ENCODE measurements at regions not wholly inside any gene's neighbourhood (a gene's known extent, or its start where the extent isn't known, plus 50 kb on each side); places are given as distances from the start of the nearest gene placed in this dataset.

DNA sequence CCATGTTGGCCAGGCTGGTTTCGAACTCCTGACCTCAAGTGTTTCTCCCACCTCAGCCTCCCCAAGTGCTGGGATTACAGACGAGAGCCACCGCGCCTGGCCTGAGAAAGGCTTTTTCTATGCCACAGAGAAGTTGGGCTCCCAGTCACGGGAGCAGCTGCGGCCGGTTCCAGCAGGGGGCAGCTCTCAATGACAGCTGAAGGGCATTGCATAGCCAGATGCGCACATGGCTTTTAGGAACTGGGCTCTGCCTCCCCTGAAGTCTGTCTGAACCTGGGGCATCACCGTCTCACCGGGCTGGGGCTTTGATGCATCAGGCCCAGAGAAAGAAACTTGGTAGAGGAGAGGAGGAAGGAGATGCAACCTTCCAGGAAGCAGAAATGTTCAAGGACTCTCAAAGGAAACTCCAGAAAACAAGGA, 84.2 kb upstream of the LAPTM4A start:
- peak; percentile 89 for DNase-seq
- Histone ChIP-seq H3K27me3 (ENCODE audit: insufficient read depth) (no peaks in the 10 kb centered on the region), H4K20me1 (ENCODE audit: insufficient read depth) (no peaks in the 10 kb centered on the region), H3K79me2 (ENCODE audit: insufficient read depth) (no peaks in the 10 kb centered on the region), H3K27ac (ENCODE audit: low read depth in 2 of 2, low read length in 1 of 2) (no peak overlapping the region), H3F3A (replicated peaks; ENCODE audit: insufficient read depth) (no peaks in the 10 kb centered on the region), H3K4me3 (ENCODE audit: low read depth in 2 of 2, low read length in 1 of 2) (no peak overlapping the region; a peak in 1 of 4 replicates), H3K36me3 (replicated peaks in 1 of 2; ENCODE audit: control insufficient read depth in 1 of 2, insufficient read depth in 2 of 2, low read length in 1 of 2) (no peaks in the 10 kb centered on the region), H3K9ac (no peak overlapping the region), H2AFZ (ENCODE audit: low read depth) (no peak overlapping the region), H3K4me1 (ENCODE audit: control insufficient read depth in 1 of 2, insufficient read depth in 2 of 2, low read depth in 1 of 2, low read length in 1 of 2) (peaks cover 0 to 34% of the 10 kb centered on the region in 2 experiments; a peak in 1 of 4 replicates), H3K4me2 (no peak overlapping the region), H3K9me3 (no peaks in the 10 kb centered on the region), H3K9me2 (no peaks in the 10 kb centered on the region)
- WGBS (ENCODE audit: low lambda C conversion rate), result 16% methylated on average over 10 of the region's 10 CpGs
- ChIA-PET POLR2A (interaction anchor here (1.4 to 2.2 kb wide), 2 partner anchors 87 to 90 kb away, joined by 4 to 12 read pairs; no protein-coding TSS in a partner anchor), CTCF (interaction anchor here (0.9 to 15.0 kb wide), 38 partner anchors 9 to 507 kb away, joined by 3 to 215 read pairs (median 5); partner anchors contain the start of gene SDC1)
- TF ChIP-seq, protein P1, sequence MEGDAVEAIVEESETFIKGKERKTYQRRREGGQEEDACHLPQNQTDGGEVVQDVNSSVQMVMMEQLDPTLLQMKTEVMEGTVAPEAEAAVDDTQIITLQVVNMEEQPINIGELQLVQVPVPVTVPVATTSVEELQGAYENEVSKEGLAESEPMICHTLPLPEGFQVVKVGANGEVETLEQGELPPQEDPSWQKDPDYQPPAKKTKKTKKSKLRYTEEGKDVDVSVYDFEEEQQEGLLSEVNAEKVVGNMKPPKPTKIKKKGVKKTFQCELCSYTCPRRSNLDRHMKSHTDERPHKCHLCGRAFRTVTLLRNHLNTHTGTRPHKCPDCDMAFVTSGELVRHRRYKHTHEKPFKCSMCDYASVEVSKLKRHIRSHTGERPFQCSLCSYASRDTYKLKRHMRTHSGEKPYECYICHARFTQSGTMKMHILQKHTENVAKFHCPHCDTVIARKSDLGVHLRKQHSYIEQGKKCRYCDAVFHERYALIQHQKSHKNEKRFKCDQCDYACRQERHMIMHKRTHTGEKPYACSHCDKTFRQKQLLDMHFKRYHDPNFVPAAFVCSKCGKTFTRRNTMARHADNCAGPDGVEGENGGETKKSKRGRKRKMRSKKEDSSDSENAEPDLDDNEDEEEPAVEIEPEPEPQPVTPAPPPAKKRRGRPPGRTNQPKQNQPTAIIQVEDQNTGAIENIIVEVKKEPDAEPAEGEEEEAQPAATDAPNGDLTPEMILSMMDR (IDR thresholded peaks at IDR 0.05), result peak; percentile 98
- TF ChIP-seq RCOR1 (IDR thresholded peaks at IDR 0.05; ENCODE audit: low read length) (peak; percentile 43; the same call in 1 of the 2 replicates), MXI1 (IDR thresholded peaks at IDR 0.05; ENCODE audit: low read depth, low read length) (peak; percentile 97), RAD21 (IDR thresholded peaks at IDR 0.05; ENCODE audit: low read length) (peak; percentile 84), JUND (IDR thresholded peaks at IDR 0.05) (no peak), TEAD4 (IDR thresholded peaks at IDR 0.05; ENCODE audit: borderline replicate concordance, insufficient read depth) (no peak), MEF2A (IDR thresholded peaks at IDR 0.05; ENCODE audit: borderline replicate concordance, low read depth) (no peak), SIN3A (IDR thresholded peaks at IDR 0.05; ENCODE audit: borderline replicate concordance, low read depth, low read length) (peak; percentile 75; the same call in 1 of the 2 replicates), SMC3 (IDR thresholded peaks at IDR 0.05; ENCODE audit: low read depth, low read length) (peak; percentile 97), FOXJ3 (CRISPR knock-in tag; IDR thresholded peaks at IDR 0.05) (peak; percentile 19; the same call in 1 of the 2 replicates), EZH2phosphoT487 (IDR thresholded peaks at IDR 0.05; ENCODE audit: borderline replicate concordance, low read depth) (no peak), CHD2 (IDR thresholded peaks at IDR 0.05; ENCODE audit: low read length, partially characterized antibody) (peak; percentile 57), TCF12 (IDR thresholded peaks at IDR 0.05) (peak; percentile 61)
- TF ChIP-seq, protein P2, sequence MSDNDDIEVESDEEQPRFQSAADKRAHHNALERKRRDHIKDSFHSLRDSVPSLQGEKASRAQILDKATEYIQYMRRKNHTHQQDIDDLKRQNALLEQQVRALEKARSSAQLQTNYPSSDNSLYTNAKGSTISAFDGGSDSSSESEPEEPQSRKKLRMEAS (IDR thresholded peaks at IDR 0.05; ENCODE audit: low read depth), result peak; percentile 87

DNA sequence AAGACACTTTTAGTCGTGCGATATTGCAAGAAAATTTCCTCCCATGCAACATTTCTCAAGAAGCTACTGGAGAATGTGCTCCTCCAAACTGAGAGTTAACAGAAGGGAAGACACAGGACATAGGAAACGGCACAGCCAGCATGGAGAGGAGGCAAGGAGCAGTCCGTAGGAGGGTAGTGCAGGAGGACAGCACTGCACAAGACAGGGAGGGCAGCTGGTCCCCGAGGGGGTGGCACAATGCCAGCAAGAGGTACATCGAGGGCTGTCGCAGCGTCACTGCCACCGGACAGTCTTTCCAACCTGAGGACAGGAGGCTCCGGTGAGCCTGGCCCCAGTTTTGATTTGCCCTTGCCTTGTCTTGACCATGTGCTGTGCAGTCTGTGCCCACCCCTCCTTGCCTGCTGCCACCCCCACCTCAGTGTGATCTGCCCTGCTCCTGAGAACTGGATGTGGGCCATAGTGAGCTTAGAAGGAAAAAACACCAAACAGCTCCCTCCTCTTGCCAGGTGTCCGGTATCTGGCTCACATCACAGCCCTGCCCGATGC, 81.6 kb upstream of the LAPTM4A start:
- H3K4me1 ChIP-seq (ENCODE audit: control insufficient read depth in 1 of 2, insufficient read depth in 2 of 2, low read depth in 1 of 2, low read length in 1 of 2), result peaks cover 0 to 21% of the 10 kb centered on the region in 2 experiments; a peak in 1 of 4 replicates
- H4K20me1 ChIP-seq (ENCODE audit: insufficient read depth), result no peaks in the 10 kb centered on the region
- TF ChIP-seq ELF1 (IDR thresholded peaks at IDR 0.05), result no peak
- TF ChIP-seq, protein P3, sequence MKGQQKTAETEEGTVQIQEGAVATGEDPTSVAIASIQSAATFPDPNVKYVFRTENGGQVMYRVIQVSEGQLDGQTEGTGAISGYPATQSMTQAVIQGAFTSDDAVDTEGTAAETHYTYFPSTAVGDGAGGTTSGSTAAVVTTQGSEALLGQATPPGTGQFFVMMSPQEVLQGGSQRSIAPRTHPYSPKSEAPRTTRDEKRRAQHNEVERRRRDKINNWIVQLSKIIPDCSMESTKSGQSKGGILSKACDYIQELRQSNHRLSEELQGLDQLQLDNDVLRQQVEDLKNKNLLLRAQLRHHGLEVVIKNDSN (IDR thresholded peaks at IDR 0.05; ENCODE audit: borderline replicate concordance, low read depth), result no peak
- TF ChIP-seq MXI1 (IDR thresholded peaks at IDR 0.05; ENCODE audit: low read depth, low read length), result no peak
- TF ChIP-seq TEAD4 (IDR thresholded peaks at IDR 0.05; ENCODE audit: borderline replicate concordance, insufficient read depth), result no peak
- no peak for TF ChIP-seq FOXJ3 (CRISPR knock-in tag; IDR thresholded peaks at IDR 0.05)
- TF ChIP-seq RCOR1 (IDR thresholded peaks at IDR 0.05; ENCODE audit: low read length), result no peak
- TF ChIP-seq FOXM1 (IDR thresholded peaks at IDR 0.05; ENCODE audit: low read depth), result no peak
- no peak for TF ChIP-seq MEF2A (IDR thresholded peaks at IDR 0.05; ENCODE audit: borderline replicate concordance, low read depth)
- no peak for TF ChIP-seq JUND (IDR thresholded peaks at IDR 0.05)
- TF ChIP-seq RXRA (IDR thresholded peaks at IDR 0.05; ENCODE audit: borderline replicate concordance, low read depth), result no peak
- no peak for TF ChIP-seq TCF12 (IDR thresholded peaks at IDR 0.05)
- no peak for TF ChIP-seq SIN3A (IDR thresholded peaks at IDR 0.05; ENCODE audit: borderline replicate concordance, low read depth, low read length)
- TF ChIP-seq, protein P4, sequence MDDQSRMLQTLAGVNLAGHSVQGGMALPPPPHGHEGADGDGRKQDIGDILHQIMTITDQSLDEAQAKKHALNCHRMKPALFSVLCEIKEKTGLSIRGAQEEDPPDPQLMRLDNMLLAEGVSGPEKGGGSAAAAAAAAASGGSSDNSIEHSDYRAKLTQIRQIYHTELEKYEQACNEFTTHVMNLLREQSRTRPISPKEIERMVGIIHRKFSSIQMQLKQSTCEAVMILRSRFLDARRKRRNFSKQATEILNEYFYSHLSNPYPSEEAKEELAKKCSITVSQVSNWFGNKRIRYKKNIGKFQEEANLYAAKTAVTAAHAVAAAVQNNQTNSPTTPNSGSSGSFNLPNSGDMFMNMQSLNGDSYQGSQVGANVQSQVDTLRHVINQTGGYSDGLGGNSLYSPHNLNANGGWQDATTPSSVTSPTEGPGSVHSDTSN (IDR thresholded peaks at IDR 0.05), result no peak
- TF ChIP-seq FOSL2 (IDR thresholded peaks at IDR 0.05; ENCODE audit: borderline replicate concordance, low read depth), result no peak
- no peak for TF ChIP-seq NFIC (IDR thresholded peaks at IDR 0.05; ENCODE audit: borderline replicate concordance)
- TF ChIP-seq CHD2 (IDR thresholded peaks at IDR 0.05; ENCODE audit: low read length, partially characterized antibody), result no peak
- TF ChIP-seq RAD21 (IDR thresholded peaks at IDR 0.05; ENCODE audit: low read length), result no peak

More for the DNA sequence above, 81.6 kb upstream of the LAPTM4A start:
- Histone ChIP-seq H3K36me3 (replicated peaks in 1 of 2; ENCODE audit: control insufficient read depth in 1 of 2, insufficient read depth in 2 of 2, low read length in 1 of 2) (no peaks in the 10 kb centered on the region), H3K27ac (ENCODE audit: low read depth in 2 of 2, low read length in 1 of 2) (no peak overlapping the region), H2AFZ (ENCODE audit: low read depth) (no peak overlapping the region), H3F3A (replicated peaks; ENCODE audit: insufficient read depth) (no peaks in the 10 kb centered on the region), H3K9me2 (no peaks in the 10 kb centered on the region), H3K27me3 (ENCODE audit: insufficient read depth) (no peaks in the 10 kb centered on the region), H3K79me2 (ENCODE audit: insufficient read depth) (no peaks in the 10 kb centered on the region), H3K9me3 (no peaks in the 10 kb centered on the region), H3K9ac (no peak overlapping the region), H3K4me3 (ENCODE audit: low read depth in 2 of 2, low read length in 1 of 2) (no peak overlapping the region), H3K4me2 (no peak overlapping the region)
- ChIA-PET POLR2A (interaction anchor here (0.9 kb wide), 1 partner anchor 89 kb away, joined by 3 read pairs; no protein-coding TSS in a partner anchor), CTCF (interaction anchor here (1.2 to 4.4 kb wide), 4 partner anchors 9 to 92 kb away, joined by 3 to 35 read pairs (median 6); partner anchors contain the start of gene SDC1)
- WGBS (ENCODE audit: low lambda C conversion rate), result 64% methylated on average over 9 of the region's 12 CpGs
- no peak for DNase-seq

Data from SK-N-SH (cell line).